ENCODE measurements at regions not wholly inside any gene's neighbourhood (a gene's known extent, or its start where the extent isn't known, plus 50 kb on each side); places are given as distances from the start of the nearest gene placed in this dataset.

- DNase-seq (ENCODE audit: extremely low spot score): no peak
- no peak for TF ChIP-seq ELF4 (IDR thresholded peaks at IDR 0.05)
- TF ChIP-seq TARDBP (IDR thresholded peaks at IDR 0.05): no peak
- TF ChIP-seq ARNT (IDR thresholded peaks at IDR 0.05): no peak
- no peak for TF ChIP-seq CTBP1 (IDR thresholded peaks at IDR 0.05; ENCODE audit: borderline replicate concordance)
- no peak for TF ChIP-seq FOXK2 (IDR thresholded peaks at IDR 0.05)
- no peak for TF ChIP-seq HDGF (IDR thresholded peaks at IDR 0.05; ENCODE audit: borderline replicate concordance)
- no peak for TF ChIP-seq NFRKB (IDR thresholded peaks at IDR 0.05)
- no peak for TF ChIP-seq FOXM1 (IDR thresholded peaks at IDR 0.05; ENCODE audit: borderline replicate concordance)
- TF ChIP-seq L3MBTL2 (conservative IDR thresholded peaks at IDR 0.05): no peak
- TF ChIP-seq SUZ12 (IDR thresholded peaks at IDR 0.05): no peak
- TF ChIP-seq ZNF384 (IDR thresholded peaks at IDR 0.05): no peak
- no peak for TF ChIP-seq LEF1 (IDR thresholded peaks at IDR 0.05; ENCODE audit: borderline replicate concordance)
- no peak for TF ChIP-seq BHLHE40 (IDR thresholded peaks at IDR 0.05; ENCODE audit: borderline replicate concordance)
- TF ChIP-seq SP1 (IDR thresholded peaks at IDR 0.05): no peak
- TF ChIP-seq PKNOX1 (IDR thresholded peaks at IDR 0.05): no peak
- TF ChIP-seq FOXA1 (IDR thresholded peaks at IDR 0.05): no peak
- POLR2A ChIA-PET: no interaction called here
- CTCF ChIA-PET: no interaction called here
These were observed 78.3 kb upstream of the ANO4 start for GRCh38 chr12:100715976-100716944.

GRCh38 chr12:100716945-100717732 is 77.4 kb upstream of the ANO4 start:
- POLR2A ChIA-PET: no interaction called here
- peak; percentile 76 for DNase-seq (ENCODE audit: extremely low spot score)
- CTCF ChIA-PET: no interaction called here
- TF ChIP-seq L3MBTL2 (conservative IDR thresholded peaks at IDR 0.05): peak; percentile 38; the same call in 1 of the 2 replicates
- no peak for TF ChIP-seq BHLHE40 (IDR thresholded peaks at IDR 0.05; ENCODE audit: borderline replicate concordance)

GRCh38 chr12:100717733-100718067 is 76.9 kb upstream of the ANO4 start:
- POLR2A ChIA-PET: no interaction called here
- CTCF ChIA-PET: no interaction called here
- TF ChIP-seq LEF1 (IDR thresholded peaks at IDR 0.05; ENCODE audit: borderline replicate concordance) (no peak), FOXK2 (IDR thresholded peaks at IDR 0.05) (no peak), PKNOX1 (IDR thresholded peaks at IDR 0.05) (no peak), BHLHE40 (IDR thresholded peaks at IDR 0.05; ENCODE audit: borderline replicate concordance) (no peak), SP1 (IDR thresholded peaks at IDR 0.05) (no peak), SUZ12 (IDR thresholded peaks at IDR 0.05) (no peak)
- DNase-seq (ENCODE audit: extremely low spot score): no peak

- POLR2A ChIA-PET: no interaction called here
- CTCF ChIA-PET: no interaction called here
- no peak for DNase-seq (ENCODE audit: extremely low spot score)
- TF ChIP-seq SP1 (IDR thresholded peaks at IDR 0.05) (no peak), TARDBP (IDR thresholded peaks at IDR 0.05) (no peak), ELF4 (IDR thresholded peaks at IDR 0.05) (no peak), FOXK2 (IDR thresholded peaks at IDR 0.05) (no peak), LEF1 (IDR thresholded peaks at IDR 0.05; ENCODE audit: borderline replicate concordance) (no peak), SUZ12 (IDR thresholded peaks at IDR 0.05) (no peak), ZNF384 (IDR thresholded peaks at IDR 0.05) (no peak), NFRKB (IDR thresholded peaks at IDR 0.05) (no peak)
These were observed 76.4 kb upstream of the ANO4 start for GRCh38 chr12:100718187-100718586.

- DNase-seq (ENCODE audit: extremely low spot score): no peak
- CTCF ChIA-PET: interaction anchor here (1.5 kb wide), 1 partner anchor 48 kb away, joined by 4 read pairs; no protein-coding TSS in a partner anchor
- TF ChIP-seq SP1 (IDR thresholded peaks at IDR 0.05): no peak
- no peak for TF ChIP-seq TARDBP (IDR thresholded peaks at IDR 0.05)
- TF ChIP-seq FOXA1 (IDR thresholded peaks at IDR 0.05): no peak
- TF ChIP-seq CTBP1 (IDR thresholded peaks at IDR 0.05; ENCODE audit: borderline replicate concordance): no peak
- no peak for TF ChIP-seq FOXK2 (IDR thresholded peaks at IDR 0.05)
- no peak for TF ChIP-seq FOXM1 (IDR thresholded peaks at IDR 0.05; ENCODE audit: borderline replicate concordance)
- no peak for TF ChIP-seq BHLHE40 (IDR thresholded peaks at IDR 0.05; ENCODE audit: borderline replicate concordance)
- no peak for TF ChIP-seq ARNT (IDR thresholded peaks at IDR 0.05)
- TF ChIP-seq L3MBTL2 (conservative IDR thresholded peaks at IDR 0.05): no peak
- no peak for TF ChIP-seq ZNF384 (IDR thresholded peaks at IDR 0.05)
- no peak for TF ChIP-seq LEF1 (IDR thresholded peaks at IDR 0.05; ENCODE audit: borderline replicate concordance)
- POLR2A ChIA-PET: no interaction called here
These were observed 74.4 kb upstream of the ANO4 start for GRCh38 chr12:100720016-100720654.

- ChIA-PET POLR2A (interaction anchor here (0.6 kb wide), 1 partner anchor 830 kb away, joined by 3 read pairs; no protein-coding TSS in a partner anchor), CTCF (interaction anchor here (1.0 to 1.5 kb wide), 2 partner anchors 13 to 49 kb away, joined by 3 to 4 read pairs; no protein-coding TSS in a partner anchor)
- DNase-seq (ENCODE audit: extremely low spot score): no peak
- no peak for TF ChIP-seq NFRKB (IDR thresholded peaks at IDR 0.05)
- no peak for TF ChIP-seq LEF1 (IDR thresholded peaks at IDR 0.05; ENCODE audit: borderline replicate concordance)
- TF ChIP-seq FOXK2 (IDR thresholded peaks at IDR 0.05): no peak
- no peak for TF ChIP-seq FOXM1 (IDR thresholded peaks at IDR 0.05; ENCODE audit: borderline replicate concordance)
- TF ChIP-seq ZNF384 (IDR thresholded peaks at IDR 0.05): no peak
- no peak for TF ChIP-seq PKNOX1 (IDR thresholded peaks at IDR 0.05)
- TF ChIP-seq BHLHE40 (IDR thresholded peaks at IDR 0.05; ENCODE audit: borderline replicate concordance): no peak
- no peak for TF ChIP-seq ELF4 (IDR thresholded peaks at IDR 0.05)
- no peak for TF ChIP-seq ARNT (IDR thresholded peaks at IDR 0.05)
- TF ChIP-seq L3MBTL2 (conservative IDR thresholded peaks at IDR 0.05): no peak
- no peak for TF ChIP-seq FOXA1 (IDR thresholded peaks at IDR 0.05)
- no peak for TF ChIP-seq TARDBP (IDR thresholded peaks at IDR 0.05)
- TF ChIP-seq SP1 (IDR thresholded peaks at IDR 0.05): no peak
- TF ChIP-seq CTBP1 (IDR thresholded peaks at IDR 0.05; ENCODE audit: borderline replicate concordance): no peak
- no peak for TF ChIP-seq HDGF (IDR thresholded peaks at IDR 0.05; ENCODE audit: borderline replicate concordance)
- TF ChIP-seq SUZ12 (IDR thresholded peaks at IDR 0.05): no peak
These were observed 73.4 kb upstream of the ANO4 start for GRCh38 chr12:100721169-100721568.
